Endothelial cell of umbilical vein (primary cell): ENCODE measurements at regions not wholly inside any gene's neighbourhood (a gene's known extent, or its start where the extent isn't known, plus 50 kb on each side); places are given as distances from the start of the nearest gene placed in this dataset.

Experiments
- CTCF ChIP-seq, 2 donors: IDR thresholded peaks; 1 replicate in 1 of 2; 2 replicates in 1 of 2; pipeline ENCODE4 v1.5.1; 2011; ENCODE audit warnings: low read length in 2 of 2, mild to moderate bottlenecking in 2 of 2, moderate library complexity in 2 of 2, control low read depth in 1 of 2, inconsistent platforms in 1 of 2, low read depth in 1 of 2; ENCODE audit not compliant: insufficient read depth in 1 of 2; ENCODE audit errors: extremely low read depth in 1 of 2
- EZH2 ChIP-seq: IDR thresholded peaks from 2 replicates; pipeline ENCODE4 v1.6.1; 2012; ENCODE audit warnings: borderline replicate concordance, low read depth, mild to moderate bottlenecking, moderate library complexity, low read length, inconsistent platforms; ENCODE audit not compliant: severe bottlenecking
- FOS ChIP-seq: IDR thresholded peaks from 2 replicates; pipeline ENCODE4 v1.6.1; 2011; ENCODE audit warnings: mild to moderate bottlenecking, low read length, moderate library complexity, borderline replicate concordance; ENCODE audit not compliant: insufficient read depth
- POLR2A ChIP-seq: IDR thresholded peaks from 2 replicates; pipeline ENCODE4 v1.6.1; 2012; ENCODE audit warnings: low read depth, mild to moderate bottlenecking, control low read depth, low read length

- TF ChIP-seq POLR2A = peak; percentile 47
- peak; percentile 8 for TF ChIP-seq FOS
- no peak for TF ChIP-seq CTCF (IDR thresholded peaks at IDR 0.05; ENCODE audit: extremely low read depth in 1 of 2, insufficient read depth in 1 of 2, low read depth in 1 of 2, low read length in 2 of 2)
- TF ChIP-seq EZH2 = no peak
These were observed 235.1 kb upstream of the ZNF217 start for GRCh38 chr20:53828682-53829254.
